Prostate gland (tissue), 2 donors: ENCODE measurements at regions not wholly inside any gene's neighbourhood (a gene's known extent, or its start where the extent isn't known, plus 50 kb on each side); places are given as distances from the start of the nearest gene placed in this dataset.

Experiments used
- DNase-seq: peaks from one replicate; pipeline ENCODE4 v3.0.0-alpha.2; 2019; ENCODE audit warnings: low spot score
- H3K27ac ChIP-seq, 2 donors: fragments of 200-600 bp; sonication (generic); 2 replicates each; pipeline ENCODE4 v1.5.1; 2017 to 2019
- H3K27me3 ChIP-seq: fragments of 200-600 bp; sonication (generic); replicated peaks from 2 replicates; pipeline ENCODE4 v1.5.1; 2019; ENCODE audit not compliant: insufficient read depth
- H3K36me3 ChIP-seq, 2 donors: fragments of 200-600 bp; sonication (generic); 1 replicate in 1 of 2; 2 replicates in 1 of 2; pipeline versions ENCODE4 v1.5.1 to v1.8.1; 2017 to 2019
- H3K4me1 ChIP-seq: fragments of 200-600 bp; sonication (generic); replicated peaks from 2 replicates; pipeline ENCODE4 v1.5.1; 2019
- H3K4me3 ChIP-seq, 2 donors: fragments of 200-600 bp; sonication (generic); 2 replicates each; pipeline ENCODE4 v1.5.1; 2017 to 2019
- H3K9me3 ChIP-seq: fragments of 200-600 bp; sonication (generic); 2 replicates; pipeline ENCODE4 v1.5.1; 2017
- CTCF ChIP-seq, 4 experiments: fragments of 200-600 bp in 2 of 4; fragments of 450-650 bp in 2 of 4; sonication (generic) in 2 of 4; IDR thresholded peaks; 1 replicate in 3 of 4; 2 replicates in 1 of 4; pipeline ENCODE4 v1.5.1; 2016 to 2019; ENCODE audit warnings: antibody characterized with exemption in 4 of 4, mild to moderate bottlenecking in 2 of 4, moderate library complexity in 2 of 4
- POLR2A ChIP-seq: fragments of 450-650 bp; IDR thresholded peaks from one replicate; pipeline ENCODE4 v1.6.1; 2016; ENCODE audit warnings: antibody characterized with exemption, mild to moderate bottlenecking
- POLR2AphosphoS5 ChIP-seq: sonication (generic); formaldehyde crosslinking; IDR thresholded peaks from one replicate; pipeline ENCODE4 v1.6.1; 2017; ENCODE audit warnings: antibody characterized with exemption
- WGBS: methylation state at CpG from one replicate; pipeline ENCODE4 v1.1.5; 2018; 5-methylcytosine and 5-hydroxymethylcytosine counted together
- intact Hi-C: fragments of 100-400 bp; cut with DNase I; formaldehyde crosslinking; loops from one replicate; pipeline ENCODE4 v1.14.2; 2022

GRCh38 chr1:72606216-72606810 is 324.0 kb upstream of the NEGR1 start:
- Histone ChIP-seq H3K9me3 (no peaks in the 10 kb centered on the region), H3K27me3 (no peaks in the 10 kb centered on the region), H3K4me1 (no peaks in the 10 kb centered on the region), H3K27ac (no peak overlapping the region), H3K36me3 (no peaks in the 10 kb centered on the region), H3K4me3 (no peak overlapping the region)
- intact Hi-C loops, result no loop called here
- WGBS, result 40% methylated on average over 3 of the region's 3 CpGs
- DNase-seq, result no peak
- TF ChIP-seq POLR2A (no peak), POLR2AphosphoS5 (no peak), CTCF (IDR thresholded peaks at IDR 0.05) (no peak)

- no peak for TF ChIP-seq CTCF (IDR thresholded peaks at IDR 0.05)
- no peak for TF ChIP-seq POLR2AphosphoS5
- TF ChIP-seq POLR2A, result no peak
- no peak overlapping the region for H3K4me3 ChIP-seq
- 78% methylated on average over 6 of the region's 6 CpGs for WGBS
- DNase-seq, result no peak
- no peaks in the 10 kb centered on the region for H3K9me3 ChIP-seq
- no peaks in the 10 kb centered on the region for H3K36me3 ChIP-seq
- H3K4me1 ChIP-seq, result no peaks in the 10 kb centered on the region
- intact Hi-C loops, result no loop called here
- H3K27ac ChIP-seq, result no peak overlapping the region
- H3K27me3 ChIP-seq, result no peaks in the 10 kb centered on the region
Measured at GRCh38 chr1:72601035-72601674, 318.8 kb upstream of the NEGR1 start.

GRCh38 chr1:72586023-72586685 is 303.8 kb upstream of the NEGR1 start:
- no peak for TF ChIP-seq POLR2AphosphoS5
- no peak for TF ChIP-seq POLR2A
- TF ChIP-seq CTCF (IDR thresholded peaks at IDR 0.05), result no peak
- Histone ChIP-seq H3K4me3 (no peak overlapping the region), H3K4me1 (no peaks in the 10 kb centered on the region), H3K27ac (no peak overlapping the region), H3K36me3 (no peaks in the 10 kb centered on the region), H3K27me3 (no peaks in the 10 kb centered on the region), H3K9me3 (no peaks in the 10 kb centered on the region)
- 75% methylated on average over 8 of the region's 8 CpGs for WGBS
- intact Hi-C loops, result no loop called here
- no peak for DNase-seq

- intact Hi-C loops, result no loop called here
- WGBS, result 46% methylated on average over 2 of the region's 2 CpGs
Measured at GRCh38 chr1:72579629-72580028, 297.3 kb upstream of the NEGR1 start.

More at GRCh38 chr1:72579629-72580028, 297.3 kb upstream of the NEGR1 start:
- H3K4me1 ChIP-seq, result no peaks in the 10 kb centered on the region
- no peak for TF ChIP-seq POLR2A
- no peak for TF ChIP-seq POLR2AphosphoS5
- no peak for TF ChIP-seq CTCF (IDR thresholded peaks at IDR 0.05)
- no peak overlapping the region for H3K4me3 ChIP-seq
- no peak overlapping the region for H3K27ac ChIP-seq
- no peaks in the 10 kb centered on the region for H3K27me3 ChIP-seq
- H3K9me3 ChIP-seq, result no peaks in the 10 kb centered on the region
- no peaks in the 10 kb centered on the region for H3K36me3 ChIP-seq
- no peak for DNase-seq
